H9 (cell line): ENCODE measurements at regions not wholly inside any gene's neighbourhood (a gene's known extent, or its start where the extent isn't known, plus 50 kb on each side); places are given as distances from the start of the nearest gene placed in this dataset.
"Not testable (repeated sequence)": the region's sequence is repeated elsewhere in the genome, so short reads cannot be mapped to it uniquely, and the experiment has no call there.

Experiments
- DNase-seq: peaks from one replicate; pipeline ENCODE4 v3.0.0-alpha.2; 2017
- H2AFZ ChIP-seq: one replicate; pipeline ENCODE4 v1.6.1; 2013; ENCODE audit warnings: mild to moderate bottlenecking, low read length, control low read depth, moderate library complexity
- H2AK5ac ChIP-seq: 2 replicates; pipeline ENCODE4 v1.6.1; 2013; ENCODE audit warnings: low read length, control low read depth, mixed read lengths; ENCODE audit not compliant: insufficient read length
- H2BK120ac ChIP-seq: one replicate; pipeline ENCODE4 v1.6.1; 2013; ENCODE audit warnings: low read depth, mild to moderate bottlenecking, low read length, control low read depth, inconsistent platforms; ENCODE audit not compliant: poor library complexity, severe bottlenecking
- H2BK12ac ChIP-seq: 2 replicates; pipeline ENCODE4 v1.6.1; 2013; ENCODE audit warnings: low read length, control low read depth, mixed read lengths, low read depth; ENCODE audit not compliant: insufficient read length
- H2BK15ac ChIP-seq: 2 replicates; pipeline ENCODE4 v1.6.1; 2013; ENCODE audit warnings: low read depth, low read length, control low read depth
- H2BK20ac ChIP-seq: one replicate; pipeline ENCODE4 v1.6.1; 2013; ENCODE audit warnings: low read depth, mild to moderate bottlenecking, low read length, control low read depth, inconsistent platforms; ENCODE audit not compliant: poor library complexity, severe bottlenecking
- H2BK5ac ChIP-seq: 2 replicates; pipeline ENCODE4 v1.6.1; 2013; ENCODE audit warnings: low read length, control low read depth, mixed read lengths; ENCODE audit not compliant: insufficient read length
- H3K14ac ChIP-seq: 2 replicates; pipeline ENCODE4 v1.6.1; 2013; ENCODE audit warnings: low read length, control low read depth; ENCODE audit not compliant: insufficient read depth
- H3K18ac ChIP-seq: 2 replicates; pipeline ENCODE4 v1.6.1; 2013; ENCODE audit warnings: low read depth, mild to moderate bottlenecking, mixed read lengths, low read length, control low read depth; ENCODE audit not compliant: insufficient read length
- H3K23ac ChIP-seq: 2 replicates; pipeline ENCODE4 v1.6.1; 2013; ENCODE audit warnings: low read length, control low read depth, mixed read lengths, low read depth; ENCODE audit not compliant: insufficient read length
- H3K23me2 ChIP-seq: 2 replicates; pipeline ENCODE4 v1.6.1; 2013; ENCODE audit warnings: low read depth, mild to moderate bottlenecking, mixed read lengths, low read length, control low read depth; ENCODE audit not compliant: insufficient read length, poor library complexity, severe bottlenecking
- H3K27ac ChIP-seq: 2 replicates; pipeline ENCODE4 v1.5.1; 2013; ENCODE audit warnings: low read length, control low read depth, mixed read lengths, low read depth; ENCODE audit not compliant: insufficient read length
- H3K27me3 ChIP-seq: 2 replicates; pipeline ENCODE4 v1.6.1; 2013; ENCODE audit warnings: low read length, control low read depth, inconsistent platforms; ENCODE audit not compliant: insufficient read depth
- H3K4ac ChIP-seq: 2 replicates; pipeline ENCODE4 v1.6.1; 2013; ENCODE audit warnings: low read depth, mild to moderate bottlenecking, control low read depth, inconsistent platforms, low read length, moderate library complexity
- H3K4me1 ChIP-seq: 2 replicates; pipeline ENCODE4 v1.6.1; 2013; ENCODE audit warnings: low read length, control low read depth, inconsistent platforms; ENCODE audit not compliant: insufficient read depth
- H3K4me2 ChIP-seq: 2 replicates; pipeline ENCODE4 v1.6.1; 2013; ENCODE audit warnings: low read length, control low read depth, mixed read lengths; ENCODE audit not compliant: insufficient read length, insufficient read depth
- H3K56ac ChIP-seq: 2 replicates; pipeline ENCODE4 v1.6.1; 2013; ENCODE audit warnings: low read depth, mild to moderate bottlenecking, mixed read lengths, low read length, control low read depth; ENCODE audit not compliant: insufficient read length
- H3K79me1 ChIP-seq: 2 replicates; pipeline ENCODE4 v1.6.1; 2013; ENCODE audit warnings: low read depth, mild to moderate bottlenecking, moderate library complexity, low read length, control low read depth, inconsistent platforms; ENCODE audit not compliant: insufficient read depth, poor library complexity, severe bottlenecking
- H3K79me2 ChIP-seq: 2 replicates; pipeline ENCODE4 v1.6.1; 2013; ENCODE audit warnings: low read length, control low read depth, inconsistent platforms; ENCODE audit not compliant: insufficient read depth
- H3K9ac ChIP-seq: 2 replicates; pipeline ENCODE4 v1.6.1; 2013; ENCODE audit warnings: low read length, control low read depth, mixed read lengths; ENCODE audit not compliant: insufficient read length; ENCODE audit errors: extremely low read depth
- H3K9me3 ChIP-seq: one replicate; pipeline ENCODE4 v1.6.1; 2013; ENCODE audit warnings: low read depth, low read length, inconsistent platforms; ENCODE audit not compliant: control insufficient read depth
- H3T11ph ChIP-seq: one replicate; pipeline ENCODE4 v1.6.1; 2013; ENCODE audit warnings: mild to moderate bottlenecking, low read length, control low read depth, inconsistent platforms
- H4K20me1 ChIP-seq: one replicate; pipeline ENCODE4 v1.6.1; 2013; ENCODE audit not compliant: control insufficient read depth, insufficient read length, insufficient read depth
- H4K5ac ChIP-seq: 2 replicates; pipeline ENCODE4 v1.6.1; 2013; ENCODE audit warnings: low read depth, mild to moderate bottlenecking, mixed read lengths, low read length, control low read depth; ENCODE audit not compliant: insufficient read length
- H4K8ac ChIP-seq: replicated peaks from 2 replicates; pipeline ENCODE4 v1.6.1; 2013; ENCODE audit warnings: low read length, control low read depth, mixed read lengths, low read depth; ENCODE audit not compliant: insufficient read length
- H4K91ac ChIP-seq: 2 replicates; pipeline ENCODE4 v1.6.1; 2013; ENCODE audit warnings: low read depth, mild to moderate bottlenecking, moderate library complexity, mixed read lengths, low read length, control low read depth; ENCODE audit not compliant: insufficient read length
- H3K27ac Mint-ChIP-seq, 3 experiments: 2 replicates in 2 of 3; 3 replicates in 1 of 3; pipeline ENCODE4 v1.8.0; 2020 to 2021; ENCODE audit warnings: mixed read lengths in 3 of 3, mild to moderate bottlenecking in 1 of 3, moderate library complexity in 1 of 3
- H3K27me3 Mint-ChIP-seq: 2 replicates; pipeline ENCODE4 v1.8.0; 2021; ENCODE audit warnings: low read depth, mild to moderate bottlenecking, moderate library complexity, mixed read lengths
- H3K36me3 Mint-ChIP-seq, 3 experiments: 2 replicates in 2 of 3; 3 replicates in 1 of 3; pipeline ENCODE4 v1.8.0; 2020 to 2021; ENCODE audit warnings: low read depth in 3 of 3, mixed read lengths in 3 of 3; ENCODE audit not compliant: insufficient read depth in 1 of 3
- H3K4me1 Mint-ChIP-seq, 2 experiments: 2 replicates each; pipeline ENCODE4 v1.8.0; 2020; ENCODE audit warnings: mixed read lengths in 2 of 2
- H3K4me3 Mint-ChIP-seq, 2 experiments: 2 replicates in 1 of 2; 3 replicates in 1 of 2; pipeline ENCODE4 v1.8.0; 2020 to 2021; ENCODE audit warnings: mild to moderate bottlenecking in 2 of 2, mixed read lengths in 2 of 2, moderate library complexity in 1 of 2
- H3K9me3 Mint-ChIP-seq, 2 experiments: 2 replicates in 1 of 2; 3 replicates in 1 of 2; pipeline ENCODE4 v1.8.0; 2020; ENCODE audit warnings: mild to moderate bottlenecking in 2 of 2, mixed read lengths in 2 of 2, moderate library complexity in 1 of 2
- WGBS: extraction: QIAGEN DNeasy Blood & Tissue Kit; methylation state at CpG from one replicate; pipeline ENCODE4 v1.1.7; 2013; ENCODE audit warnings: missing lambda C conversion rate, low lambda C conversion rate, mixed read lengths; ENCODE audit not compliant: insufficient read length; ENCODE audit errors: extremely low coverage; 5-methylcytosine and 5-hydroxymethylcytosine counted together
- TF ChIP-seq, protein P1 (sequence below): fragments of 200-600 bp; sonication (generic); conservative IDR thresholded peaks from 3 replicates; pipeline ENCODE4 v1.8.0; 2021; ENCODE audit warnings: antibody characterized with exemption, mild to moderate bottlenecking

- Histone ChIP-seq H3K14ac (no peak overlapping the region), H2BK5ac (no peak overlapping the region), H3K9ac (no peak overlapping the region), H2BK20ac (no peak overlapping the region), H3K56ac (no peak overlapping the region), H3K9me3 (peaks cover 8% of the 10 kb centered on the region), H4K91ac (no peak overlapping the region), H3K4ac (no peak overlapping the region), H3K79me1 (no peaks in the 10 kb centered on the region), H3K4me1 (no peaks in the 10 kb centered on the region), H3K79me2 (no peaks in the 10 kb centered on the region), H2BK12ac (no peak overlapping the region), H3K27ac (no peak overlapping the region), H2BK120ac (no peak overlapping the region), H4K5ac (no peak overlapping the region), H2AFZ (no peak overlapping the region), H4K20me1 (no peaks in the 10 kb centered on the region), H3T11ph (no peak overlapping the region), H3K18ac (no peak overlapping the region), H3K4me2 (no peak overlapping the region), H3K27me3 (no peaks in the 10 kb centered on the region), H2AK5ac (no peak overlapping the region), H3K23ac (no peak overlapping the region), H2BK15ac (no peak overlapping the region), H4K8ac (no peak overlapping the region), H3K23me2 (no peaks in the 10 kb centered on the region)
- H3K27me3 Mint-ChIP-seq, result no peaks in the 10 kb centered on the region; the same call in 1 of the 2 replicates
- no CpG with 5 or more reads among the region's 12 CpGs for WGBS
- H3K9me3 Mint-ChIP-seq, result peaks cover 4 to 11% of the 10 kb centered on the region in 2 experiments; a peak in 4 of 5 replicates
- no peak for DNase-seq
- no peak overlapping the region for H3K27ac Mint-ChIP-seq
- no peak overlapping the region for H3K4me3 Mint-ChIP-seq
- peaks cover 4 to 18% of the 10 kb centered on the region in 2 experiments for H3K4me1 Mint-ChIP-seq
- H3K36me3 Mint-ChIP-seq, result no peaks in the 10 kb centered on the region; a peak in 1 of 7 replicates
- TF ChIP-seq, protein P1, sequence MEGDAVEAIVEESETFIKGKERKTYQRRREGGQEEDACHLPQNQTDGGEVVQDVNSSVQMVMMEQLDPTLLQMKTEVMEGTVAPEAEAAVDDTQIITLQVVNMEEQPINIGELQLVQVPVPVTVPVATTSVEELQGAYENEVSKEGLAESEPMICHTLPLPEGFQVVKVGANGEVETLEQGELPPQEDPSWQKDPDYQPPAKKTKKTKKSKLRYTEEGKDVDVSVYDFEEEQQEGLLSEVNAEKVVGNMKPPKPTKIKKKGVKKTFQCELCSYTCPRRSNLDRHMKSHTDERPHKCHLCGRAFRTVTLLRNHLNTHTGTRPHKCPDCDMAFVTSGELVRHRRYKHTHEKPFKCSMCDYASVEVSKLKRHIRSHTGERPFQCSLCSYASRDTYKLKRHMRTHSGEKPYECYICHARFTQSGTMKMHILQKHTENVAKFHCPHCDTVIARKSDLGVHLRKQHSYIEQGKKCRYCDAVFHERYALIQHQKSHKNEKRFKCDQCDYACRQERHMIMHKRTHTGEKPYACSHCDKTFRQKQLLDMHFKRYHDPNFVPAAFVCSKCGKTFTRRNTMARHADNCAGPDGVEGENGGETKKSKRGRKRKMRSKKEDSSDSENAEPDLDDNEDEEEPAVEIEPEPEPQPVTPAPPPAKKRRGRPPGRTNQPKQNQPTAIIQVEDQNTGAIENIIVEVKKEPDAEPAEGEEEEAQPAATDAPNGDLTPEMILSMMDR, result no peak
These were observed 91.3 kb upstream of the SEC14L1 start for GRCh38 chr17:77049440-77049839.

DNA sequence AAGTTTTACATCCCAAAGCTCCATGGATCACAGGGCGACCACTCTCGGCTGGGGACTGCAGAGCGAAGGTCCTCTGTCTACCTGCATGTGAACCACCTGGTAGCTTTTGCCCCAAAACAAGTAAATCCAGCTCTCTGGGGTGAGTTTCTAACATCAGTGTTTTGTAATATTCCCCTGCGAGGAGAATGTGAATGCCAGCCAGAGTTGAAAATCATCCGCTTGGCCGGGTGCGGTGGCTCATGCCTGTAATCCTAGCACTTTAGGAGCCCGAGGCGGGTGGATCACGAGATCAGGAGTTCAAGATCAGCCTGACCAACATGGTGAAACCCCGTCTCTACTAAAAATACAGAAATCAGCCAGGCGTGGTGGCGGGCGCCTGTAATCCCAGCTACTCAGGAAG lies 89.9 kb upstream of the SEC14L1 start:
- H3K4me1 Mint-ChIP-seq, result peaks cover 0 to 15% of the 10 kb centered on the region in 2 experiments; a peak in 2 of 4 replicates
- no CpG with 5 or more reads among the region's 14 CpGs for WGBS
- H3K14ac ChIP-seq, result not testable (repeated sequence)

More for the DNA sequence above, 89.9 kb upstream of the SEC14L1 start:
- H3K56ac ChIP-seq, H4K91ac ChIP-seq, H3K27ac ChIP-seq, H2AK5ac ChIP-seq, H4K8ac ChIP-seq, H3K9ac ChIP-seq, H3K79me2 ChIP-seq, H3T11ph ChIP-seq, H3K4me3 Mint-ChIP-seq, H2BK120ac ChIP-seq, H2BK15ac ChIP-seq, H2BK20ac ChIP-seq, DNase-seq, H3K27me3 Mint-ChIP-seq, H3K36me3 Mint-ChIP-seq, H4K5ac ChIP-seq, H3K9me3 Mint-ChIP-seq, H3K4me1 ChIP-seq, H3K4ac ChIP-seq, H3K27ac Mint-ChIP-seq, H3K9me3 ChIP-seq, H3K23me2 ChIP-seq, H2BK5ac ChIP-seq, H3K27me3 ChIP-seq, H3K79me1 ChIP-seq, H3K23ac ChIP-seq, H2BK12ac ChIP-seq, H3K18ac ChIP-seq, H4K20me1 ChIP-seq, H3K4me2 ChIP-seq, H2AFZ ChIP-seq: not testable (repeated sequence)
